Endodermal cell (in vitro differentiated cells): ENCODE measurements at regions not wholly inside any gene's neighbourhood (a gene's known extent, or its start where the extent isn't known, plus 50 kb on each side); places are given as distances from the start of the nearest gene placed in this dataset.

Experiments
- DNase-seq: peaks from one replicate; pipeline ENCODE4 v3.0.0-alpha.2; 2017
- H3K27ac ChIP-seq: 2 replicates; pipeline ENCODE4 v1.5.1; 2013; ENCODE audit warnings: mild to moderate bottlenecking, low read depth, low read length, moderate library complexity
- H3K27me3 ChIP-seq: 2 replicates; pipeline ENCODE4 v1.6.1; 2013; ENCODE audit warnings: mild to moderate bottlenecking, low read length, moderate library complexity; ENCODE audit not compliant: insufficient read depth, control insufficient read depth, poor library complexity, severe bottlenecking
- H3K36me3 ChIP-seq: 2 replicates; pipeline ENCODE4 v1.7.0; 2013; ENCODE audit warnings: mild to moderate bottlenecking, low read length, moderate library complexity; ENCODE audit not compliant: control insufficient read depth, insufficient read depth
- H3K4me1 ChIP-seq: one replicate; pipeline ENCODE4 v1.7.0; 2013; ENCODE audit warnings: low read length; ENCODE audit not compliant: control insufficient read depth, insufficient read depth
- H3K4me3 ChIP-seq: 2 replicates; pipeline ENCODE4 v1.5.1; 2013; ENCODE audit warnings: mild to moderate bottlenecking, low read length, moderate library complexity
- H3K9ac ChIP-seq: 2 replicates; pipeline ENCODE4 v1.6.1; 2013; ENCODE audit warnings: mild to moderate bottlenecking, low read length, moderate library complexity; ENCODE audit not compliant: poor library complexity, severe bottlenecking; ENCODE audit errors: extremely low read depth
- H3K9me3 ChIP-seq: 2 replicates; pipeline ENCODE4 v1.6.1; 2013; ENCODE audit warnings: mild to moderate bottlenecking, low read length, moderate library complexity; ENCODE audit not compliant: control insufficient read depth
- H3K27ac Mint-ChIP-seq: 2 replicates; pipeline ENCODE4 v1.8.0; 2020; ENCODE audit warnings: mixed read lengths
- H3K27me3 Mint-ChIP-seq: 2 replicates; pipeline ENCODE4 v1.8.0; 2021; ENCODE audit warnings: mild to moderate bottlenecking, mixed read lengths; ENCODE audit not compliant: insufficient read depth
- H3K36me3 Mint-ChIP-seq: 2 replicates; pipeline ENCODE4 v1.8.0; 2020; ENCODE audit warnings: low read depth, mixed read lengths
- H3K4me1 Mint-ChIP-seq: 2 replicates; pipeline ENCODE4 v1.8.0; 2020; ENCODE audit warnings: mixed read lengths
- H3K4me3 Mint-ChIP-seq: 2 replicates; pipeline ENCODE4 v1.8.0; 2020; ENCODE audit warnings: mild to moderate bottlenecking, moderate library complexity, mixed read lengths
- H3K9me3 Mint-ChIP-seq: 2 replicates; pipeline ENCODE4 v1.8.0; 2020; ENCODE audit warnings: mild to moderate bottlenecking, mixed read lengths
- WGBS, 2 experiments: methylation state at CpG; one replicate each; pipeline versions ENCODE4 v1.1.5 to v1.1.7; 2013; ENCODE audit warnings: missing lambda C conversion rate in 2 of 2, mixed read lengths in 1 of 2; ENCODE audit not compliant: insufficient coverage in 1 of 2, insufficient read length in 1 of 2; 5-methylcytosine and 5-hydroxymethylcytosine counted together
- TF ChIP-seq, protein P1 (sequence below): fragments of 200-600 bp; sonication (generic); conservative IDR thresholded peaks from 2 replicates; pipeline ENCODE4 v1.5.0; 2021; ENCODE audit warnings: antibody characterized with exemption, mild to moderate bottlenecking

- DNase-seq, result no peak
- H3K27ac Mint-ChIP-seq, result no peak overlapping the region
- H3K36me3 Mint-ChIP-seq, result no peaks in the 10 kb centered on the region
- no peaks in the 10 kb centered on the region for H3K9me3 ChIP-seq
- peaks cover 3% of the 10 kb centered on the region for H3K4me1 Mint-ChIP-seq
- H3K27ac ChIP-seq, result no peak overlapping the region
- peaks cover 20% of the 10 kb centered on the region for H3K27me3 ChIP-seq
- H3K9ac ChIP-seq, result no peak overlapping the region
- H3K4me1 ChIP-seq, result no peaks in the 10 kb centered on the region
- H3K27me3 Mint-ChIP-seq, result peaks cover 4% of the 10 kb centered on the region
- TF ChIP-seq, protein P1, sequence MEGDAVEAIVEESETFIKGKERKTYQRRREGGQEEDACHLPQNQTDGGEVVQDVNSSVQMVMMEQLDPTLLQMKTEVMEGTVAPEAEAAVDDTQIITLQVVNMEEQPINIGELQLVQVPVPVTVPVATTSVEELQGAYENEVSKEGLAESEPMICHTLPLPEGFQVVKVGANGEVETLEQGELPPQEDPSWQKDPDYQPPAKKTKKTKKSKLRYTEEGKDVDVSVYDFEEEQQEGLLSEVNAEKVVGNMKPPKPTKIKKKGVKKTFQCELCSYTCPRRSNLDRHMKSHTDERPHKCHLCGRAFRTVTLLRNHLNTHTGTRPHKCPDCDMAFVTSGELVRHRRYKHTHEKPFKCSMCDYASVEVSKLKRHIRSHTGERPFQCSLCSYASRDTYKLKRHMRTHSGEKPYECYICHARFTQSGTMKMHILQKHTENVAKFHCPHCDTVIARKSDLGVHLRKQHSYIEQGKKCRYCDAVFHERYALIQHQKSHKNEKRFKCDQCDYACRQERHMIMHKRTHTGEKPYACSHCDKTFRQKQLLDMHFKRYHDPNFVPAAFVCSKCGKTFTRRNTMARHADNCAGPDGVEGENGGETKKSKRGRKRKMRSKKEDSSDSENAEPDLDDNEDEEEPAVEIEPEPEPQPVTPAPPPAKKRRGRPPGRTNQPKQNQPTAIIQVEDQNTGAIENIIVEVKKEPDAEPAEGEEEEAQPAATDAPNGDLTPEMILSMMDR, result no peak
- H3K9me3 Mint-ChIP-seq, result no peaks in the 10 kb centered on the region
- H3K4me3 ChIP-seq, result no peak overlapping the region
- no peak overlapping the region for H3K4me3 Mint-ChIP-seq
- no peaks in the 10 kb centered on the region for H3K36me3 ChIP-seq
Observed at GRCh38 chr14:28344381-28344780, 422.2 kb upstream of the FOXG1 start.

DNA sequence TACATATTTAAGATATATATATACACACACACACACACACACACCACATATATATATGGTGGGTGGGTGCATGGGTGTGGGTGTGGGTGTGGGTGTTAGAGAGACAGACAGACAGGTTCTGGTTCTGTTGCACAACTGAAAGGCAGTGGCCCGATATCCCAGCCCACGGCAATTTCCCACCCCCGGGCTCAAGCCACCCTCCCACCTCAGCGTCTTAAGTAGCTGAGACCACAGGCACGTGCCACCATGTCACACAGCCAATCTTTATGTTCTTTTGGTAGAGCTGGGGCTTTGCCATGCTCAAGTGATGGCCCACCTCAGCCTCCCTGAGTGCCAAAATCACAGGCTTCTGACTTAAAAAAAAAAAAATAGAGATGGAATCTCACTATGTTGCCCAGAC lies 417.8 kb upstream of the FOXG1 start:
- Histone ChIP-seq H3K36me3 (no peaks in the 10 kb centered on the region), H3K27ac (no peak overlapping the region), H3K4me1 (no peaks in the 10 kb centered on the region), H3K9ac (no peak overlapping the region), H3K9me3 (no peaks in the 10 kb centered on the region), H3K4me3 (no peak overlapping the region), H3K27me3 (peaks cover 40% of the 10 kb centered on the region)
- Mint-ChIP-seq H3K9me3 (no peaks in the 10 kb centered on the region), H3K4me1 (peaks cover 3% of the 10 kb centered on the region), H3K4me3 (no peak overlapping the region), H3K27ac (no peak overlapping the region), H3K27me3 (peaks cover 4% of the 10 kb centered on the region), H3K36me3 (no peaks in the 10 kb centered on the region)
- no peak for DNase-seq
- TF ChIP-seq, protein P1, result no peak
- WGBS, 2 experiments, result 94% methylated on average over 5 of the region's 5 CpGs; no CpG with 5 or more reads in 1 of the 2 experiments

- H3K27me3 Mint-ChIP-seq, result no peaks in the 10 kb centered on the region
- H3K36me3 Mint-ChIP-seq, result peaks cover 3% of the 10 kb centered on the region
- Histone ChIP-seq H3K27ac (no peak overlapping the region), H3K36me3 (no peaks in the 10 kb centered on the region), H3K9ac (no peak overlapping the region), H3K9me3 (peaks cover 14% of the 10 kb centered on the region), H3K4me1 (no peaks in the 10 kb centered on the region), H3K27me3 (no peaks in the 10 kb centered on the region), H3K4me3 (no peak overlapping the region)
- WGBS, 2 experiments, result 80 to 88% methylated on average over 1 of the region's 1 CpG
- H3K4me1 Mint-ChIP-seq, result no peaks in the 10 kb centered on the region
- TF ChIP-seq, protein P1, result no peak
- no peak for DNase-seq
- H3K27ac Mint-ChIP-seq, result no peak overlapping the region
- H3K9me3 Mint-ChIP-seq, result peaks cover 12% of the 10 kb centered on the region
- no peak overlapping the region for H3K4me3 Mint-ChIP-seq
Observed at GRCh38 chr14:28356819-28357218, 409.8 kb upstream of the FOXG1 start.
